ENCODE measurements at regions not wholly inside any gene's neighbourhood (a gene's known extent, or its start where the extent isn't known, plus 50 kb on each side); places are given as distances from the start of the nearest gene placed in this dataset.

DNA sequence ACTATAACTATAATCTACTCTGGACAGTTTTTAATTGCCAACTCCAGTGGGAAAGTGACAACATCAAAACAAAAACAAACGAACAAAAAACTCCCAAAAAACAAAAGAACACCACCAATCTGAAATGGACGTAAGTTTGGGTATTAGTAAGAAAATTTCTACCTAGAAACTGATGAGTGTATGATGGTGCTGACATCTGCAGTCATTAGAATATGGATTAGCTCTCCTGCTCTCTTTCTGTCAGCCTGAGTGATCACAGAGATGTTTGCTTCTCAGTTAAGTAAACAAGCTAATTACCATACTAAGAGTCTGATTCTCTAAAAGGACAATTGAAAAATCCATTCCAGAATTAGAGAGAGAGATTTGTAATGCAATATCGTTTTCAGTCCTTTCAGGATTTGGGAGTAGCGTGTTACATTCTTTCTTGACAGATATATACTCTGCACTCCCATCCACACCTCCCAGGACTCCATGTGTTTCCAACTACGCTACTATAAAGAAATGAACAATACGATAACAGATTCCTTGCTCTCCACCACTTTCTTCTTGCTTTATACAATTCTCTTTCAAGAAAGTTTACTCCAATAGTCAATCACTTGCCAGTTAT, 1347.4 kb upstream of the PIK3C3 start:
- Histone ChIP-seq H3K79me2 (ENCODE audit: control insufficient read depth, low read length) (no peaks in the 10 kb centered on the region), H3K27me3 (ENCODE audit: control insufficient read depth, low read length) (no peaks in the 10 kb centered on the region), H3K4me2 (ENCODE audit: low read length) (no peak overlapping the region), H3K9me2 (replicated peaks; ENCODE audit: control insufficient read depth, low read length) (no peaks in the 10 kb centered on the region), H3K4me3 (ENCODE audit: low read length) (no peak overlapping the region), H4K20me1 (ENCODE audit: control insufficient read depth, insufficient read depth, low read depth, low read length) (no peaks in the 10 kb centered on the region), H3K36me3 (ENCODE audit: control insufficient read depth, low read length) (no peaks in the 10 kb centered on the region), H3K27ac (ENCODE audit: low read depth, low read length) (no peak overlapping the region), H3K9me3 (ENCODE audit: control insufficient read depth, insufficient read depth, low read length) (no peaks in the 10 kb centered on the region), H3K4me1 (ENCODE audit: control insufficient read depth, low read length) (no peaks in the 10 kb centered on the region), H3F3A (ENCODE audit: control insufficient read depth, insufficient read depth) (no peaks in the 10 kb centered on the region)
- TF ChIP-seq, protein P1, sequence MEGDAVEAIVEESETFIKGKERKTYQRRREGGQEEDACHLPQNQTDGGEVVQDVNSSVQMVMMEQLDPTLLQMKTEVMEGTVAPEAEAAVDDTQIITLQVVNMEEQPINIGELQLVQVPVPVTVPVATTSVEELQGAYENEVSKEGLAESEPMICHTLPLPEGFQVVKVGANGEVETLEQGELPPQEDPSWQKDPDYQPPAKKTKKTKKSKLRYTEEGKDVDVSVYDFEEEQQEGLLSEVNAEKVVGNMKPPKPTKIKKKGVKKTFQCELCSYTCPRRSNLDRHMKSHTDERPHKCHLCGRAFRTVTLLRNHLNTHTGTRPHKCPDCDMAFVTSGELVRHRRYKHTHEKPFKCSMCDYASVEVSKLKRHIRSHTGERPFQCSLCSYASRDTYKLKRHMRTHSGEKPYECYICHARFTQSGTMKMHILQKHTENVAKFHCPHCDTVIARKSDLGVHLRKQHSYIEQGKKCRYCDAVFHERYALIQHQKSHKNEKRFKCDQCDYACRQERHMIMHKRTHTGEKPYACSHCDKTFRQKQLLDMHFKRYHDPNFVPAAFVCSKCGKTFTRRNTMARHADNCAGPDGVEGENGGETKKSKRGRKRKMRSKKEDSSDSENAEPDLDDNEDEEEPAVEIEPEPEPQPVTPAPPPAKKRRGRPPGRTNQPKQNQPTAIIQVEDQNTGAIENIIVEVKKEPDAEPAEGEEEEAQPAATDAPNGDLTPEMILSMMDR (IDR thresholded peaks at IDR 0.05; ENCODE audit: low read depth, low read length, poor library complexity, severe bottlenecking), result no peak
- TF ChIP-seq EZH2phosphoT487 (IDR thresholded peaks at IDR 0.05; ENCODE audit: borderline replicate concordance, low read length), result no peak

DNA sequence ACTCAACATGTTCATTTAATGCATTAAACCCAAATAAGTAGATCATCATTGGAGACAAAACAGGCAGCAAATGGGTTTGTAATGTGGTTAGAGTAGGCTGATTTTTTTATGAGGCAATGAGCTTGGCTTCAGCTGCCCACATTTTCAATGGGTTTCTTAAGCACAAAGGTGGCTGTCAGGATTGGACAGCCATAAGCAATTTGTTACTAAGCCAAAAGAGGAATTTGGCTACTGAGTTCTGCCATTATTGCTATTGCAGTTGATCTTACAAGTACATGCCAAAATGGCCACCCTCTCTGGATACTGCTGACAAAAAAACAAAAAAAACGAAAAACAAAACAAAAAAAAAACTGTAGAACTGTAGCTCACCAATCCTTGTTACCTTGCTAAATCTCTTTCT, 1348.0 kb upstream of the PIK3C3 start:
- TF ChIP-seq, protein P1 (IDR thresholded peaks at IDR 0.05; ENCODE audit: low read depth, low read length, poor library complexity, severe bottlenecking), result no peak
- no peak for TF ChIP-seq EZH2phosphoT487 (IDR thresholded peaks at IDR 0.05; ENCODE audit: borderline replicate concordance, low read length)
- Histone ChIP-seq H3K9me2 (replicated peaks; ENCODE audit: control insufficient read depth, low read length) (no peaks in the 10 kb centered on the region), H4K20me1 (ENCODE audit: control insufficient read depth, insufficient read depth, low read depth, low read length) (no peaks in the 10 kb centered on the region), H3K4me2 (ENCODE audit: low read length) (no peak overlapping the region), H3K79me2 (ENCODE audit: control insufficient read depth, low read length) (no peaks in the 10 kb centered on the region), H3K27me3 (ENCODE audit: control insufficient read depth, low read length) (no peaks in the 10 kb centered on the region), H3K4me1 (ENCODE audit: control insufficient read depth, low read length) (no peaks in the 10 kb centered on the region), H3K27ac (ENCODE audit: low read depth, low read length) (no peak overlapping the region), H3K9me3 (ENCODE audit: control insufficient read depth, insufficient read depth, low read length) (no peaks in the 10 kb centered on the region), H3F3A (ENCODE audit: control insufficient read depth, insufficient read depth) (no peaks in the 10 kb centered on the region), H3K4me3 (ENCODE audit: low read length) (no peak overlapping the region), H3K36me3 (ENCODE audit: control insufficient read depth, low read length) (no peaks in the 10 kb centered on the region)

DNA sequence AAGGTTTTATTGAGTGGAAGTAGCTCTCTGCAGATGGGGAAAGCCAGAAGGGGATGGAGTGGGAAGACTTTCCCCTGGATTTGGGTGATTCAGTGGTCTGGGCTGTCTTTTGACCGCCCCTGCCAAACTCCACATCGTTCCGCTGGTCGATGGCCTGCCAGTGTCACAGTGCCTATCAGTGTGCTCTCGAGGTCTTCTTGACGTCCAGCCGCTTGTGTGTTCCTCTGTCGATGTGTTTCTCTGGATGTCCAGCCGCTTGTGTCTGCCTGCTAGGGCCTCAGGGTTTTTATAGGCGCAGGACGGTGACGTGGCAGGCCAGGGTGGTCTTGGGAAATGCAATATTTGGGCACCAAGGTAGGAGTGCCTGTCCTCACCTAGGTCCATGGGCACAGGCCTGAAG, 1371.4 kb upstream of the PIK3C3 start:
- Histone ChIP-seq H3K4me1 (ENCODE audit: control insufficient read depth, low read length) (no peaks in the 10 kb centered on the region), H3K9me3 (ENCODE audit: control insufficient read depth, insufficient read depth, low read length) (no peaks in the 10 kb centered on the region), H3K4me3 (ENCODE audit: low read length) (no peak overlapping the region), H3K27ac (ENCODE audit: low read depth, low read length) (no peak overlapping the region), H3F3A (ENCODE audit: control insufficient read depth, insufficient read depth) (no peaks in the 10 kb centered on the region), H3K36me3 (ENCODE audit: control insufficient read depth, low read length) (no peaks in the 10 kb centered on the region), H3K9me2 (replicated peaks; ENCODE audit: control insufficient read depth, low read length) (no peaks in the 10 kb centered on the region), H4K20me1 (ENCODE audit: control insufficient read depth, insufficient read depth, low read depth, low read length) (no peaks in the 10 kb centered on the region), H3K79me2 (ENCODE audit: control insufficient read depth, low read length) (no peaks in the 10 kb centered on the region), H3K27me3 (ENCODE audit: control insufficient read depth, low read length) (no peaks in the 10 kb centered on the region), H3K4me2 (ENCODE audit: low read length) (no peak overlapping the region)
- TF ChIP-seq, protein P1 (IDR thresholded peaks at IDR 0.05; ENCODE audit: low read depth, low read length, poor library complexity, severe bottlenecking), result no peak

All from DOHH2 (cell line).